Sigmoid colon (tissue), 4 donors: ENCODE measurements at regions not wholly inside any gene's neighbourhood (a gene's known extent, or its start where the extent isn't known, plus 50 kb on each side); places are given as distances from the start of the nearest gene placed in this dataset.

Experiments used
- CTCF ChIP-seq, 4 experiments: fragments of 450-650 bp in 3 of 4; fragments of 200-600 bp in 1 of 4; IDR thresholded peaks; one replicate each; pipeline ENCODE4 v1.5.1; 2016 to 2019; ENCODE audit warnings: antibody characterized with exemption in 4 of 4, mild to moderate bottlenecking in 3 of 4, moderate library complexity in 2 of 4
- EP300 ChIP-seq, 4 donors: sonication (generic); formaldehyde crosslinking; IDR thresholded peaks; one replicate each; pipeline ENCODE4 v1.6.1; 2017; ENCODE audit warnings: antibody characterized with exemption in 4 of 4
- POLR2A ChIP-seq, 2 donors: fragments of 450-650 bp; IDR thresholded peaks; one replicate each; pipeline ENCODE4 v1.6.1; 2016; ENCODE audit warnings: antibody characterized with exemption in 2 of 2, mild to moderate bottlenecking in 2 of 2, moderate library complexity in 2 of 2
- POLR2AphosphoS5 ChIP-seq, 4 donors: sonication (generic); formaldehyde crosslinking; IDR thresholded peaks; one replicate each; pipeline ENCODE4 v1.6.1; 2017; ENCODE audit warnings: antibody characterized with exemption in 4 of 4

- TF ChIP-seq CTCF (IDR thresholded peaks at IDR 0.05) (no peak), POLR2AphosphoS5 (IDR thresholded peaks at IDR 0.05) (no peak), EP300 (IDR thresholded peaks at IDR 0.05) (no peak), POLR2A (IDR thresholded peaks at IDR 0.05) (no peak)
Measured at GRCh38 chr9:26779062-26779461, 113.5 kb downstream of the CAAP1 start.
